ENCODE measurements at regions not wholly inside any gene's neighbourhood (a gene's known extent, or its start where the extent isn't known, plus 50 kb on each side); places are given as distances from the start of the nearest gene placed in this dataset.

DNA sequence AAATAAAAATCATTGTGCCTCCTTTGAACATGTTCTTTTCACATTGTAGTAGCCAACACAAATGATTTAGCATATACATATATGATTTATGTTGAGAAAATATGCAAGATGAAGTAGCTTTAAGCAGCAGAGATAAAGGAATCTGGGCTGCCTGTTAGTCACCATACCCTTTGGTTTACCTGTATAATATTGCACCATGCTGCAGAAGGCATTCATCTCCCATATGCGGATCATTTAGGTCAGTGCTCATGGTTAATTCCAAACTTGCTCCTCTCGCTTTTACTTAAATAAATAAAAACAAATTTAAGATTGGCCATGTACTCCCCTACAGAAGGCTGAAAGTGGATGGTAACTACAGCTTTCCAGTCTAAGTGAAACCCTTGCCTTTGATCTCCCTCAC lies 86.7 kb upstream of the TBL1XR1 start:
- no peaks in the 10 kb centered on the region for H3K36me3 ChIP-seq (ENCODE audit: insufficient read depth, low read length)
- H2AFZ ChIP-seq (ENCODE audit: low read depth, low read length) = peak overlapping the region; percentile 62
- no peak overlapping the region for H3K4me3 ChIP-seq (ENCODE audit: low read length)
- peaks cover 12% of the 10 kb centered on the region for H3K4me1 ChIP-seq (ENCODE audit: insufficient read depth, low read length)
- no peaks in the 10 kb centered on the region for H3K27me3 ChIP-seq (ENCODE audit: insufficient read depth, low read length)
- H3K9me3 ChIP-seq (ENCODE audit: low read length) = no peaks in the 10 kb centered on the region

GRCh38 chr3:177284383-177284881 lies 87.2 kb upstream of the TBL1XR1 start:
- peaks cover 12% of the 10 kb centered on the region for H3K4me1 ChIP-seq (ENCODE audit: insufficient read depth, low read length)
- no peaks in the 10 kb centered on the region for H3K9me3 ChIP-seq (ENCODE audit: low read length)
- no peaks in the 10 kb centered on the region for H3K27me3 ChIP-seq (ENCODE audit: insufficient read depth, low read length)
- peak overlapping the region; percentile 62 for H2AFZ ChIP-seq (ENCODE audit: low read depth, low read length)
- no peak overlapping the region for H3K4me3 ChIP-seq (ENCODE audit: low read length)
- H3K36me3 ChIP-seq (ENCODE audit: insufficient read depth, low read length) = no peaks in the 10 kb centered on the region

GRCh38 chr3:177286034-177286433 lies 88.8 kb upstream of the TBL1XR1 start:
- H3K36me3 ChIP-seq (ENCODE audit: insufficient read depth, low read length) = no peaks in the 10 kb centered on the region
- H3K4me3 ChIP-seq (ENCODE audit: low read length) = no peak overlapping the region
- no peak overlapping the region for H2AFZ ChIP-seq (ENCODE audit: low read depth, low read length)
- H3K9me3 ChIP-seq (ENCODE audit: low read length) = no peaks in the 10 kb centered on the region
- H3K4me1 ChIP-seq (ENCODE audit: insufficient read depth, low read length) = peaks cover 12% of the 10 kb centered on the region
- no peaks in the 10 kb centered on the region for H3K27me3 ChIP-seq (ENCODE audit: insufficient read depth, low read length)

GRCh38 chr3:177287231-177287630 lies 89.9 kb upstream of the TBL1XR1 start:
- Histone ChIP-seq H3K4me3 (ENCODE audit: low read length) (no peak overlapping the region), H3K9me3 (ENCODE audit: low read length) (no peaks in the 10 kb centered on the region), H3K27me3 (ENCODE audit: insufficient read depth, low read length) (no peaks in the 10 kb centered on the region), H3K36me3 (ENCODE audit: insufficient read depth, low read length) (no peaks in the 10 kb centered on the region), H2AFZ (ENCODE audit: low read depth, low read length) (no peak overlapping the region), H3K4me1 (ENCODE audit: insufficient read depth, low read length) (peaks cover 12% of the 10 kb centered on the region)

DNA sequence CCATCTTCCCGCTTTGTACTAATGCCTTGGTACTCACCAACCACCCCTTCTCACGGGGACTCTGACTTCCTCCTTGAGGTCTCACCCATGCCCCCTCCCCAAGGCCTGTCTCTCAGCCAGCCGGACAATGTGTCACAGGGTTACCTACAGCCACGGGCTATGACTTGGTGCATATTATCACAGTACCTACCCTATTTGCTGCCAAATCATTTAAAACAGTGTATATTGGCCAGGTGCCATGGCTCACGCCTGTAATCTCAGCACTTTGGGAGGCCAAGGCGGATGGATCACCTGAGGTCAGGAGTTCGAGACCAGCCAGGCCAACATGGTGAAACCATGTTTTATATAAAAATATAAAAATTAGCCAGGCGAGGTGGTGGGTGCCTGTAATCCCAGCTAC lies 93.4 kb upstream of the TBL1XR1 start:
- H3K36me3 ChIP-seq (ENCODE audit: insufficient read depth, low read length) = no peaks in the 10 kb centered on the region
- no peaks in the 10 kb centered on the region for H3K4me1 ChIP-seq (ENCODE audit: insufficient read depth, low read length)
- H3K27me3 ChIP-seq (ENCODE audit: insufficient read depth, low read length) = no peaks in the 10 kb centered on the region
- H3K4me3 ChIP-seq (ENCODE audit: low read length) = no peak overlapping the region
- no peaks in the 10 kb centered on the region for H3K9me3 ChIP-seq (ENCODE audit: low read length)
- no peak overlapping the region for H2AFZ ChIP-seq (ENCODE audit: low read depth, low read length)

DNA sequence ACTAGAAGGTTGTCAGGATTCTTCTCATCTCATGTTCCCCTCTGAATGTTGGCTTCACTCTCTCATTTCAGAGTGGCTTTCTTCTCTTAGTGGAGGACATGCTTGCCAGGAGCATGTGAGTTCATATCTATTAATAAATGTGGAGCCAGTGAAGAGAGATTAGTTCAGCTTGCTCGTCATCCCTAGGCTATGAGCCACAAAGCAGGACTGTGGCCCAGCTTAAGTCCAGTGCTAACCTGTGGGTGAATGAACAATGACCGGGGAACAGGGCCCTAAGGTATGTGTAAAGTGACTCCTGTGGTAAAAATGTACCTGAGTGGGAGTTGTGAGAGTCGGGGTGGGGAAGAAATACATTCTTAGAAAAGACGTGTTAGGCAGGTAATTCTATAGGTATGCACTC lies 96.9 kb upstream of the TBL1XR1 start:
- no peaks in the 10 kb centered on the region for H3K27me3 ChIP-seq (ENCODE audit: insufficient read depth, low read length)
- no peaks in the 10 kb centered on the region for H3K4me1 ChIP-seq (ENCODE audit: insufficient read depth, low read length)
- H3K4me3 ChIP-seq (ENCODE audit: low read length) = no peak overlapping the region
- H2AFZ ChIP-seq (ENCODE audit: low read depth, low read length) = no peak overlapping the region
- no peaks in the 10 kb centered on the region for H3K36me3 ChIP-seq (ENCODE audit: insufficient read depth, low read length)
- H3K9me3 ChIP-seq (ENCODE audit: low read length) = no peaks in the 10 kb centered on the region

DNA sequence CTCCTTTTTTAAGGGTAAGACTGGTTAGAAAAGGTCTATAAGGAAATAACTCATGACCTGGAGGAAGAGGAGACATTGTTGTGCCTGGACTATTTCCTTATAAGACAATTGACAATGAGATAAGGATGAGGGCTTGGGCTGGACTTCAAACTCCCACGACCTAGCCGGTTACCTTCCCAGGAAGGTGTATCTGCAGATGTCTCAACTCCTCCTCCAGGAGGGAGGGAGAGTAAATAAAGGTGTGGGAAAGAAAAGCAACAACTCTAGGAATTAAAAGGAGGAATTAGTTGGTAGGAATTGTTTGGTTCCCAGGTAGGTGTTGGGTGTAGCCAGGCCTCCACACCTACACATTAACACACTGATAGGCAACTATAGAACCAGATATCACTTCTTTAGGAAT lies 97.8 kb upstream of the TBL1XR1 start:
- H3K36me3 ChIP-seq (ENCODE audit: insufficient read depth, low read length) = no peaks in the 10 kb centered on the region
- H2AFZ ChIP-seq (ENCODE audit: low read depth, low read length) = no peak overlapping the region
- H3K27me3 ChIP-seq (ENCODE audit: insufficient read depth, low read length) = no peaks in the 10 kb centered on the region
- no peak overlapping the region for H3K4me3 ChIP-seq (ENCODE audit: low read length)
- no peaks in the 10 kb centered on the region for H3K9me3 ChIP-seq (ENCODE audit: low read length)
- H3K4me1 ChIP-seq (ENCODE audit: insufficient read depth, low read length) = peaks cover 2% of the 10 kb centered on the region

DNA sequence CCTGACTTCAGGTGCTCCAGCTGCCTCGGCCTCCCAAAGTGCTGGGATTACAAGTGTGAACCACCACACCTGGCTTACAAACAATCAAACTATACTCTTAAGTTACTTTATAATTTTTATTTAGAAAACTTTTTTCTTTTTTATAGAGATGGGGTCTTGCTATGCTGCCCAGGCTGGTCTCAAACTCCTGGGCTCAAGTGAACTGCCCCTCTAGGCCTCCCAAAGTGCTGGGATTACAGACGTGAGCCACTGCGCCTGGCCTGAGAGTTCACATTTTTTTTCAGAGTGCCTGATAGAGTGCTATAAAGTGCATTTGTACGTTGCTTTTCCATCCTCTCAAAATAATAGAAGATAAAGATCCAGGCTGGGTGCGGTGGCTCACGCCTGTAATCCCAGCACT lies 102.0 kb upstream of the TBL1XR1 start:
- Histone ChIP-seq H3K4me1 (ENCODE audit: insufficient read depth, low read length) (peaks cover 6% of the 10 kb centered on the region), H3K27me3 (ENCODE audit: insufficient read depth, low read length) (no peaks in the 10 kb centered on the region), H2AFZ (ENCODE audit: low read depth, low read length) (no peak overlapping the region)

DNA sequence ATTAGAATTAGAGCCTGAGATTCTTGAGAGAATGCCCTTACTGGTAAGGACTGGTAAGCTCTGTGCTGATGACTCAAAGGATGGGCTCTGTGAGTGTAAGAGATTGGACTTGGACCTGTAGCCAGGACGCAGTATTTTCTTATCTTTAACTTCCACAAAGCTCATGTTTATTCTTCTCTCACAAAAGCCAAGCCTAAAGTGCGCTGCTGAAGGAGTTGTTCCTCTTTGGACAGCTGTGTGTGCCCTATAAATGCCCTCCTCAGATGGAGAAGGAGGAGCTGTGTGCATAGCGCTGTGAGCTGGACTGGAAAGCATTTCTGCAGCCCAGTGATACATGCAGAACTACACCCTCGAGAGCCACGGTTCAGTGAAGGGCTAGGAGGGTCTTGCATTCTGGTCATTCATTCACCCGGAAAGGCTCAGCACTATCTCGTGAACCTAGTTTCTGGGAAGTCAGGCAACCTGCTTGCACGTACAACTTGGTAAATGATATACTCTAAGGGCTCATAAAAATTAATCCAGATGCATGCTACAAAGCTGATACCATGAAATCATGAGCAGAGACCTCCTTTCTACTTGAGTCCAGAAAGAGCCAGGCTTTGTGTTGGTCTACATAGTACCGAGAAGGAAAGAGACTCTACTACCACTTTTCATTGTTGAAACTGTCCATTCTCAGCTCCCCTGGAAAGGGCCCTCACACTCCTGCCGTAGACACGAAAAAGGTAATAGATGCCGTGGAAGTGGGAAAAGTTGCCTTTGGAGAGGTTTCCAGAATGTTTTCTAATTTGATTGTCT lies 103.0 kb upstream of the TBL1XR1 start:
- no peaks in the 10 kb centered on the region for H3K27me3 ChIP-seq (ENCODE audit: insufficient read depth, low read length)
- peaks cover 6% of the 10 kb centered on the region for H3K4me1 ChIP-seq (ENCODE audit: insufficient read depth, low read length)
- no peaks in the 10 kb centered on the region for H3K9me3 ChIP-seq (ENCODE audit: low read length)
- H3K36me3 ChIP-seq (ENCODE audit: insufficient read depth, low read length) = no peaks in the 10 kb centered on the region
- H3K4me3 ChIP-seq (ENCODE audit: low read length) = no peak overlapping the region
- no peak overlapping the region for H2AFZ ChIP-seq (ENCODE audit: low read depth, low read length)

More for the DNA sequence above, 102.0 kb upstream of the TBL1XR1 start:
- Histone ChIP-seq H3K36me3 (ENCODE audit: insufficient read depth, low read length) (no peaks in the 10 kb centered on the region), H3K9me3 (ENCODE audit: low read length) (no peaks in the 10 kb centered on the region), H3K4me3 (ENCODE audit: low read length) (no peak overlapping the region)

- Histone ChIP-seq H3K9me3 (ENCODE audit: low read length) (no peaks in the 10 kb centered on the region), H2AFZ (ENCODE audit: low read depth, low read length) (no peak overlapping the region), H3K27me3 (ENCODE audit: insufficient read depth, low read length) (no peaks in the 10 kb centered on the region), H3K4me1 (ENCODE audit: insufficient read depth, low read length) (peaks cover 6% of the 10 kb centered on the region), H3K4me3 (ENCODE audit: low read length) (no peak overlapping the region), H3K36me3 (ENCODE audit: insufficient read depth, low read length) (no peaks in the 10 kb centered on the region)
These were observed 103.6 kb upstream of the TBL1XR1 start for GRCh38 chr3:177300842-177301241.

GRCh38 chr3:177306252-177306651 lies 109.0 kb upstream of the TBL1XR1 start:
- no peaks in the 10 kb centered on the region for H3K27me3 ChIP-seq (ENCODE audit: insufficient read depth, low read length)
- H3K4me3 ChIP-seq (ENCODE audit: low read length) = no peak overlapping the region
- H2AFZ ChIP-seq (ENCODE audit: low read depth, low read length) = no peak overlapping the region
- H3K4me1 ChIP-seq (ENCODE audit: insufficient read depth, low read length) = no peaks in the 10 kb centered on the region
- H3K9me3 ChIP-seq (ENCODE audit: low read length) = no peaks in the 10 kb centered on the region
- H3K36me3 ChIP-seq (ENCODE audit: insufficient read depth, low read length) = no peaks in the 10 kb centered on the region

GRCh38 chr3:177307391-177307790 lies 110.1 kb upstream of the TBL1XR1 start:
- no peaks in the 10 kb centered on the region for H3K36me3 ChIP-seq (ENCODE audit: insufficient read depth, low read length)
- H3K9me3 ChIP-seq (ENCODE audit: low read length) = no peaks in the 10 kb centered on the region
- no peak overlapping the region for H3K4me3 ChIP-seq (ENCODE audit: low read length)
- H2AFZ ChIP-seq (ENCODE audit: low read depth, low read length) = no peak overlapping the region
- H3K27me3 ChIP-seq (ENCODE audit: insufficient read depth, low read length) = no peaks in the 10 kb centered on the region
- H3K4me1 ChIP-seq (ENCODE audit: insufficient read depth, low read length) = no peaks in the 10 kb centered on the region

DNA sequence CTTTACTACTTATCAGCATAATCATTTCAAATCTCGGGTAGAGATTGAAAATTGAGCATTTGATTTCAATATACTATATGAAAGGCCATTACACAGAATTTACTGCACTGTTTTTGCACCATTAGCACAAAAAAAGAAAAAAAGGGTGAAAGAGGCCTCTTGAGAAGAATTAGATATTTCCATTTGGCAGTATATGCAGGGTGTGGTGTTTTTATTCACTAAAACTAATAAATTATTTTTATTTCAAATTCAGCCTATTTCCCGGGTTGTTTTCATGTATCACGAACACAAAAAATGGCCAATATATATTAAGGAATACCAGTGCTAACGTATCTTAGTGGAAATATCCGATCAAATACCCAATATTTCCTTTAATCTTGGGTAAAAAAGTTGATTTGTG lies 110.5 kb upstream of the TBL1XR1 start:
- Histone ChIP-seq H3K27me3 (ENCODE audit: insufficient read depth, low read length) (no peaks in the 10 kb centered on the region), H3K4me3 (ENCODE audit: low read length) (no peak overlapping the region), H3K9me3 (ENCODE audit: low read length) (peaks cover 2% of the 10 kb centered on the region), H3K4me1 (ENCODE audit: insufficient read depth, low read length) (no peaks in the 10 kb centered on the region), H2AFZ (ENCODE audit: low read depth, low read length) (no peak overlapping the region), H3K36me3 (ENCODE audit: insufficient read depth, low read length) (no peaks in the 10 kb centered on the region)

DNA sequence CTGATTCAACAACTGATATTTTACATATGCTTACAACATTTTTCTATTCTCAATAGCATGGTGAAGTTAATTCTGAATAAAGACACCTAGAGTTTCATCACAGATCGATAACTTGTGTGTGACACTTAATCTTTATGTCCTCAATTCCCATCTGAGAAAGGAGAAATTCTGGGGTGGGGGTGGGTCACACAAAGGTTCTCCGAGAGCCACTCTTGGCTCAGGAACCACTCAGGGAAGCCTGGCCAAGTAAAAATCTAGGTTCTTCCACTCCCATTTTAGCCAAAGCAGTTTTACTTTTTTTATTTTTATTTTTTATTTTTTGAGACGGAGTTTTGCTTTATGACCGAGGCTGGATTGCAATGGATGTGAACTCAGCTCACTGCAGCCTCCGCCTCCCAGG lies 111.0 kb upstream of the TBL1XR1 start:
- H3K36me3 ChIP-seq (ENCODE audit: insufficient read depth, low read length) = no peaks in the 10 kb centered on the region
- no peaks in the 10 kb centered on the region for H3K27me3 ChIP-seq (ENCODE audit: insufficient read depth, low read length)
- no peaks in the 10 kb centered on the region for H3K4me1 ChIP-seq (ENCODE audit: insufficient read depth, low read length)
- H2AFZ ChIP-seq (ENCODE audit: low read depth, low read length) = no peak overlapping the region
- H3K9me3 ChIP-seq (ENCODE audit: low read length) = peaks cover 2% of the 10 kb centered on the region
- H3K4me3 ChIP-seq (ENCODE audit: low read length) = no peak overlapping the region

All from neuron (in vitro differentiated cells).